Cardiac fibroblast (primary cell): ENCODE measurements at regions not wholly inside any gene's neighbourhood (a gene's known extent, or its start where the extent isn't known, plus 50 kb on each side); places are given as distances from the start of the nearest gene placed in this dataset.

ENCODE experiments used
- DNase-seq, 2 donors: peaks; one replicate each; pipeline versions ENCODE4 v3.0.0 to v3.0.0-alpha.2; 2010; ENCODE audit warnings: low read depth in 2 of 2
- H3K4me3 ChIP-seq, 2 donors: replicated peaks in 1 of 2; 1 replicate in 1 of 2; 2 replicates in 1 of 2; pipeline ENCODE4 v1.5.1; 2011; ENCODE audit warnings: low read depth in 2 of 2, low read length in 2 of 2, mild to moderate bottlenecking in 2 of 2, moderate library complexity in 1 of 2
- CTCF ChIP-seq: IDR thresholded peaks from one replicate; pipeline ENCODE4 v1.5.1; 2011; ENCODE audit warnings: low read depth, mild to moderate bottlenecking, low read length, inconsistent platforms

- peak in 1 of 2 donors; percentile 33 for DNase-seq
- no peak for TF ChIP-seq CTCF
- no peak overlapping the region for H3K4me3 ChIP-seq
Observed at GRCh38 chr21:29242201-29242600, 56.5 kb upstream of the BACH1 start.

GRCh38 chr21:29243188-29243587, 55.5 kb upstream of the BACH1 start:
- H3K4me3 ChIP-seq, result no peak overlapping the region
- no peak for TF ChIP-seq CTCF
- DNase-seq, result no peak

- DNase-seq, result no peak
- H3K4me3 ChIP-seq, result no peak overlapping the region
- no peak for TF ChIP-seq CTCF
Observed at GRCh38 chr21:29245104-29245643, 53.5 kb upstream of the BACH1 start.

- TF ChIP-seq CTCF, result no peak
- DNase-seq, result no peak
- H3K4me3 ChIP-seq, result no peak overlapping the region
Observed at GRCh38 chr21:29245863-29246262, 52.9 kb upstream of the BACH1 start.

GRCh38 chr21:29246614-29247013, 52.1 kb upstream of the BACH1 start:
- DNase-seq, result no peak
- TF ChIP-seq CTCF, result no peak
- H3K4me3 ChIP-seq, result no peak overlapping the region

GRCh38 chr21:29248124-29248523, 50.6 kb upstream of the BACH1 start:
- TF ChIP-seq CTCF, result no peak
- peak; percentile 16 to 47 for DNase-seq

More at GRCh38 chr21:29248124-29248523, 50.6 kb upstream of the BACH1 start:
- H3K4me3 ChIP-seq, result no peak overlapping the region
